NB4 (cell line): ENCODE measurements at regions not wholly inside any gene's neighbourhood (a gene's known extent, or its start where the extent isn't known, plus 50 kb on each side); places are given as distances from the start of the nearest gene placed in this dataset.
A peak's percentile ranks its signal among the peaks of the same experiment; 100 is the strongest.

Experiments used
- DNase-seq: peaks from one replicate; pipeline ENCODE4 v3.0.0; 2010; ENCODE audit warnings: low read depth
- H3K4me3 ChIP-seq: one replicate; pipeline ENCODE4 v1.5.1; 2011; ENCODE audit warnings: mild to moderate bottlenecking, low read depth, low read length, moderate library complexity
- MYC ChIP-seq: IDR thresholded peaks from 2 replicates; pipeline ENCODE4 v1.6.1; 2011; ENCODE audit warnings: low read depth, low read length
- POLR2A ChIP-seq: IDR thresholded peaks from 2 replicates; pipeline ENCODE4 v1.6.1; 2011; ENCODE audit warnings: mild to moderate bottlenecking; ENCODE audit not compliant: insufficient read length; ENCODE audit errors: extremely low read depth
- TF ChIP-seq, protein P1 (sequence below): IDR thresholded peaks from one replicate; pipeline ENCODE4 v1.5.1; 2012; ENCODE audit warnings: low read depth, low read length
- TF ChIP-seq, protein P2 (sequence below): IDR thresholded peaks from 2 replicates; pipeline ENCODE4 v1.6.1; 2011; ENCODE audit warnings: low read depth, low read length

DNA sequence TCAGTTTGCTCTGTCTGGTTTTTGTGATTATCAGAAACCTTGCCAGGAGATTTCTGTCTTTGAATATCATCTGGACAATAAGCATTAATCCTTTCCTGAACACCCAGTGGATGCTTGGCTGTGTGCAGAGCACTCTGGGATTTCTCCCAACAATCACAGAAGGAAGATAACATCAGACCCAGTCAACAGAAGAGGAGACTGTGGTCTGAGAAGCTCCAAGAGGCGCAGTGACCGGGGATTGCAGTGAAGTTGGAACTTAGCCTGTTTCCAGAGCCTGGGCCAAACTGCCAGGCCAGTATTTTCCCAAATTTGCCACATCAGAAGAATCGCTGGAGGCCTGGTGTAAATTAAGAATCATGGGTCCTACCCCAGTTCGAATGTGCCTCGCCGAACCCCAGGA, 264.7 kb downstream of the C16orf95 start:
- DNase-seq, result no peak
- TF ChIP-seq MYC (no peak), POLR2A (no peak)
- TF ChIP-seq, protein P1, sequence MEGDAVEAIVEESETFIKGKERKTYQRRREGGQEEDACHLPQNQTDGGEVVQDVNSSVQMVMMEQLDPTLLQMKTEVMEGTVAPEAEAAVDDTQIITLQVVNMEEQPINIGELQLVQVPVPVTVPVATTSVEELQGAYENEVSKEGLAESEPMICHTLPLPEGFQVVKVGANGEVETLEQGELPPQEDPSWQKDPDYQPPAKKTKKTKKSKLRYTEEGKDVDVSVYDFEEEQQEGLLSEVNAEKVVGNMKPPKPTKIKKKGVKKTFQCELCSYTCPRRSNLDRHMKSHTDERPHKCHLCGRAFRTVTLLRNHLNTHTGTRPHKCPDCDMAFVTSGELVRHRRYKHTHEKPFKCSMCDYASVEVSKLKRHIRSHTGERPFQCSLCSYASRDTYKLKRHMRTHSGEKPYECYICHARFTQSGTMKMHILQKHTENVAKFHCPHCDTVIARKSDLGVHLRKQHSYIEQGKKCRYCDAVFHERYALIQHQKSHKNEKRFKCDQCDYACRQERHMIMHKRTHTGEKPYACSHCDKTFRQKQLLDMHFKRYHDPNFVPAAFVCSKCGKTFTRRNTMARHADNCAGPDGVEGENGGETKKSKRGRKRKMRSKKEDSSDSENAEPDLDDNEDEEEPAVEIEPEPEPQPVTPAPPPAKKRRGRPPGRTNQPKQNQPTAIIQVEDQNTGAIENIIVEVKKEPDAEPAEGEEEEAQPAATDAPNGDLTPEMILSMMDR, result no peak
- TF ChIP-seq, protein P2, sequence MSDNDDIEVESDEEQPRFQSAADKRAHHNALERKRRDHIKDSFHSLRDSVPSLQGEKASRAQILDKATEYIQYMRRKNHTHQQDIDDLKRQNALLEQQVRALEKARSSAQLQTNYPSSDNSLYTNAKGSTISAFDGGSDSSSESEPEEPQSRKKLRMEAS, result no peak
- H3K4me3 ChIP-seq, result no peak overlapping the region

DNA sequence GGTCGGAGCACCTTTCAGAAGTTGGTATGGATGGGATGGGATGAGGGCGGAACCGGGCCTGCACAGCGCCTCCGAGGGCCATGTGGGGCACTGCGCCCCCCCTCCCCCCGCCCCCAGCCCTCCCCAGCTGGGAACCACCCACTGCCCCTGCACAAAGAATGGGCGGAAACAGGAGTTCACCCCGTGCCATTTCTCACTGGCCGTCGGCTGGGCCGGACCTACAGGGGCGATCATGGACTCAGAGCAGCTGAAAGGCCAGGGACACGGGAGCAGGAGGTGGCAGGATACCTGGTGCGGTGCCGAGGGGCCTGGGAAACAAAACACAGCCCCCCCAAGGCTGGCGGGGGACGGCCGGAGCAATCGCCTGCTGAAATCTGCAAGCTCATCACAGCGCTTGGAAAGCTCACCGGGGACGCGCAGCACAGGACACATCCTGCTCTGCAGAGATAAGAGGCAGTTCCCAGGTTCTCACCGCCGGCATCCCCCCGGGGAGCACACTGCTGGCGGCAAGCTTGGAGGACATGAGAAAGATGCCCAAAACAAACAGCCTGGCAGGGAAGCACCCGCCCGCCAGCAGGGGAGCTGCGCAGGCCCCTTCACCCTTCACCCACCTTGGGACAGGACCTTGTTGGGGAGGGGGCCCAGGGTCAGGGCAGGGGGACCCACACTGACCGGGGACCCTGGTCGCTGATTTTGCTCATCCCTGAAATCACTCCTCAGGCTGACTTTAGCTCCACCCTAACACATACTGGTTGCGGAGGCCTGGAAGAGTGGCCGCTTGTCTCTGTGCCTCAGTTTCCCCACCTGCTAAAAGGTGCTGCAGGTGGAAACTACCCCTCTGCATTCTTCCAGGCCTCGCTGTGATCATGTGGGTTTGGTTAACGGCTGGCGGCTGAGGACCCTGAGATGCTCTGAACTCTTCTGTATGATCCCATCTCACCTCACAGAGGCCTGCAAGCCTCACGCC, 263.9 kb downstream of the C16orf95 start:
- TF ChIP-seq, protein P2, result no peak
- TF ChIP-seq MYC (no peak), POLR2A (no peak)
- TF ChIP-seq, protein P1, result no peak
- H3K4me3 ChIP-seq, result no peak overlapping the region
- DNase-seq, result no peak

DNA sequence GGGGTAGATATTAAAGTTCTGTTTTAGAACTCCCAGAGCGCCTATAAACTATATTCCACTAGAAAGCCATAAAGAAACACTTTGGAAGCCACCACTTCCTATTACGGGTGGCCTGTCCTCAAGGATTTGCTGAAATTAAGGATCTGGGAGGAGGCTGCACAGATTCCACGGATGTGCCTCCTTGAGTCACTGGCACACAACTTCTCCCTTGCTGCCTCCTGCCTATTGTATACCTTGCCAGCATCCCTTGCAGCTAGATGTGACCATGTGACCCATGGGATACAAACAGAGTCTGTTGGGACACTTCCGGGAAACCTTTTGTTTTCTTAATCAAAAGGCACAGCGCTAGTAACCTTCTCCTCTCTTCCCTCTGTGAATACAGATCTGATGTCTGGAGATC, 263.0 kb downstream of the C16orf95 start:
- DNase-seq, result no peak
- TF ChIP-seq, protein P1, result no peak
- TF ChIP-seq MYC (no peak), POLR2A (no peak)
- TF ChIP-seq, protein P2, result no peak
- no peak overlapping the region for H3K4me3 ChIP-seq

DNA sequence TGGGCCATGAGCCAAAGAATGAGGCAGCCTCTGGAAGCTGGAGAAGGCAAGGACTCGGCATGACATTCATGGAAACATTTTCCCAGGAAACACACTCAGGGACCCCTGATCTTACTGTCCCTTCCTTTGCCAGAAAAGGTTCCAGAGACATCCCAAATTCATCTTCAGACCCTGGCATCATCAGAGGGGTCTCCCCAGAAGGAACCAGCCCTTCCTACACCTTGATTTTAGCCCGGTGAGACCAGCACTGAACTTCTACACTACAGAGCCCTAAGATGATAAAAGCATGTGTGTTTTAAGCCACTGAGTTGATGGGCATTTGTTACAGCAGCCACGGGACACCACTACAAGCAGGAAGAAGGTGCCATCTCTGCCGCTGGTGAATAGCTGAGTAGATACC, 262.3 kb downstream of the C16orf95 start:
- TF ChIP-seq, protein P2, result no peak
- TF ChIP-seq, protein P1, result no peak
- TF ChIP-seq MYC (no peak), POLR2A (no peak)
- DNase-seq, result no peak
- H3K4me3 ChIP-seq, result no peak overlapping the region

DNA sequence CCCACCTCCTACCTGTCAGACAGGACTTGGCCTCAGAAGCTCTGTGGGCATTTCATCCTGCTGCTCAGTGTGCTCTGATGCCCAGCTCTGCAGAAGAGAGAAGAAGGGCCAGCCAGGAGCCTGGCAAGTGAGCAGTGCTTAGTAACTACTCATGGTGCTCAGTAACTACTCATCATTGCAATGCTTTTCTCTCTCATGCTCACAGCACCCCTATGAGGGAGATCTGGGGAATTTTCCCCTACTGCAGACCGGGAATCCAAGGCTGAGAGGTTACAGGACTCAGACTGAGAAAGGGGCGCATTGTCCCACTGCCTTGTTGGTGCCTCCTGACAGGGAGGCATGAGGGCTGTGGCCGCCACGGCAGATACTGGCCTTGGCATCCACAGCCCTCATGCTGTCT, 261.1 kb downstream of the C16orf95 start:
- no peak for DNase-seq
- no peak overlapping the region for H3K4me3 ChIP-seq
- TF ChIP-seq, protein P1, result peak; percentile 5
- TF ChIP-seq POLR2A, result no peak

DNA sequence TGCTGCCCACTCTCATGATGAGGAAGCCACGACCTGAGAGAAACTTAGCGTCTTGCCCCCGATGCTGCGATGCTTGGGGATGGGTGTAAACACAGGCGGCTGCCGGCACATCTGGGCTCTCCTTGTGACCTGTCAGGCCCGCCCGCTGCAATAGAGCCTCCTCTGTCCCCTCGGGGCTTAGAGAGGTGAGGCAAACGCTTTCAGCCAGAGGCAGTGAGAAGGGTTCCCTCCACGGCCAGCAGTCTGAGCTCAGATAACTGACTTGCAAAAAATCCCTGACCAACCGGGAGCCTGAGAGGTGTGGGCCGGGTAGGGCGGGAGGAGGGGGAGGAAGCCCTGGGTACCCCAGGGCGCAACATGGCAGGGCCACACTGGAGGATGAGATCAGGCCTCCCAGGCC, 260.6 kb downstream of the C16orf95 start:
- no peak overlapping the region for H3K4me3 ChIP-seq
- no peak for DNase-seq
- TF ChIP-seq MYC (no peak), POLR2A (no peak)
- TF ChIP-seq, protein P2, result no peak
- TF ChIP-seq, protein P1, result no peak
